ENCODE measurements at regions not wholly inside any gene's neighbourhood (a gene's known extent, or its start where the extent isn't known, plus 50 kb on each side); places are given as distances from the start of the nearest gene placed in this dataset.

DNA sequence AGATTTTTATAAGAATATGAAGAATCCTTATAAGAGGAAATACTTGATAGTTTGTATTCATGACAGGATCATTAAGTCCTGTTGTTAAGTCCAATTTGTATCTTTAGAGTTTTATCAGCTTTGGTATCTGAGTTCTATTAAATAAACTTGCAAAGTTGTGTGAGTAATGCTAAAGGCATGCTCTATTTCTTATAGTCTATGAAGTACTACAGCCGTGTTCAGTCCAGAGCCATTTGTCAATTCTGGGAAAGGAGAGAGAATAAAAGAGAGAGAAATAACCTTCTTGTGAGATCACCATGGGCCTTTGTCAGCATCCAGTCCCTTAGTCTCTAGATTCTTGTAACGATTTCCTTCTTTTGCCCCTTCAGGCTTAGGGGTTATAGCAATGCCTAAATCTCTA lies 181.2 kb upstream of the POU3F2 start:
- no peak for DNase-seq (ENCODE audit: low spot score)
- peaks cover 4% of the 10 kb centered on the region for H3K4me1 ChIP-seq
- no peaks in the 10 kb centered on the region for H3K27me3 ChIP-seq
- H3K27me3 Mint-ChIP-seq (ENCODE audit: insufficient read depth, low read depth) = no peaks in the 10 kb centered on the region
- no peaks in the 10 kb centered on the region for H3K9me3 Mint-ChIP-seq
- H3K36me3 ChIP-seq = no peaks in the 10 kb centered on the region
- no peak overlapping the region for H3K4me3 ChIP-seq
- H3K4me2 ChIP-seq = no peak overlapping the region
- H2AFZ ChIP-seq (replicated peaks) = no peak overlapping the region
- no peak overlapping the region for H3K4me3 Mint-ChIP-seq
- H3K27ac Mint-ChIP-seq = no peak overlapping the region
- no peaks in the 10 kb centered on the region for H3F3A ChIP-seq (ENCODE audit: low read depth)
- no peaks in the 10 kb centered on the region for H3K36me3 Mint-ChIP-seq
- no peaks in the 10 kb centered on the region for H4K20me1 ChIP-seq (ENCODE audit: low read depth)
- no peaks in the 10 kb centered on the region for H3K9me3 ChIP-seq (ENCODE audit: low read depth)
- peaks cover 41% of the 10 kb centered on the region for H3K4me1 Mint-ChIP-seq
- no peak overlapping the region for H3K9ac ChIP-seq
- H3K79me2 ChIP-seq (ENCODE audit: low read depth) = no peaks in the 10 kb centered on the region
- H3K27ac ChIP-seq = no peak overlapping the region
- TF ChIP-seq EZH2phosphoT487 (IDR thresholded peaks at IDR 0.05) = no peak
- TF ChIP-seq EZH2 (IDR thresholded peaks at IDR 0.05) = no peak

DNA sequence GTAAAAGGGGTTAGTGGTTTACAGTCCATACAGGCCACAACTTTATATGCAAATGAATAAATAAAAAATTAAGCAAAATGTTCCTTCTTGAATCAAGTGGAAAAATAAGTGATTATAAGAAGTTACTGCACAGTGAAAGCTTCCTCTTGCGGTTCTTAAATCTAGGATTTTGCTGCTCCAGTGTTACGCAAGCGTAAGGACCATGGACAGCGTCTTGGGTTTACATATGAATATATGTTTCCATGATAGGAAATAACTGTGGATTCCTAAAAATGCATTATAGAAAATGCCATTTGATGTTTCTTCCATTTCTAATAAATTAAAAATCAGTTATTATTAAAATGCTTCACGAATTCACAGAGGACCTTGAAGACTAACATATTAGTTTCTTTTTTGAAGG lies 176.6 kb upstream of the POU3F2 start:
- Histone ChIP-seq H3K9ac (no peak overlapping the region), H3F3A (ENCODE audit: low read depth) (no peaks in the 10 kb centered on the region), H4K20me1 (ENCODE audit: low read depth) (no peaks in the 10 kb centered on the region), H3K27me3 (no peaks in the 10 kb centered on the region), H3K4me2 (no peak overlapping the region), H3K4me1 (peaks cover 3% of the 10 kb centered on the region), H3K79me2 (ENCODE audit: low read depth) (no peaks in the 10 kb centered on the region), H3K27ac (no peak overlapping the region), H2AFZ (replicated peaks) (no peak overlapping the region), H3K9me3 (ENCODE audit: low read depth) (no peaks in the 10 kb centered on the region), H3K4me3 (no peak overlapping the region), H3K36me3 (no peaks in the 10 kb centered on the region)
- peak; percentile 80 for DNase-seq (ENCODE audit: low spot score)
- TF ChIP-seq, protein P1, sequence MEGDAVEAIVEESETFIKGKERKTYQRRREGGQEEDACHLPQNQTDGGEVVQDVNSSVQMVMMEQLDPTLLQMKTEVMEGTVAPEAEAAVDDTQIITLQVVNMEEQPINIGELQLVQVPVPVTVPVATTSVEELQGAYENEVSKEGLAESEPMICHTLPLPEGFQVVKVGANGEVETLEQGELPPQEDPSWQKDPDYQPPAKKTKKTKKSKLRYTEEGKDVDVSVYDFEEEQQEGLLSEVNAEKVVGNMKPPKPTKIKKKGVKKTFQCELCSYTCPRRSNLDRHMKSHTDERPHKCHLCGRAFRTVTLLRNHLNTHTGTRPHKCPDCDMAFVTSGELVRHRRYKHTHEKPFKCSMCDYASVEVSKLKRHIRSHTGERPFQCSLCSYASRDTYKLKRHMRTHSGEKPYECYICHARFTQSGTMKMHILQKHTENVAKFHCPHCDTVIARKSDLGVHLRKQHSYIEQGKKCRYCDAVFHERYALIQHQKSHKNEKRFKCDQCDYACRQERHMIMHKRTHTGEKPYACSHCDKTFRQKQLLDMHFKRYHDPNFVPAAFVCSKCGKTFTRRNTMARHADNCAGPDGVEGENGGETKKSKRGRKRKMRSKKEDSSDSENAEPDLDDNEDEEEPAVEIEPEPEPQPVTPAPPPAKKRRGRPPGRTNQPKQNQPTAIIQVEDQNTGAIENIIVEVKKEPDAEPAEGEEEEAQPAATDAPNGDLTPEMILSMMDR (IDR thresholded peaks at IDR 0.05) = no peak
- TF ChIP-seq EZH2phosphoT487 (IDR thresholded peaks at IDR 0.05) (no peak), EZH2 (IDR thresholded peaks at IDR 0.05) (no peak)
- Mint-ChIP-seq H3K4me3 (no peak overlapping the region), H3K27me3 (ENCODE audit: insufficient read depth, low read depth) (no peaks in the 10 kb centered on the region), H3K4me1 (peaks cover 11% of the 10 kb centered on the region), H3K36me3 (no peaks in the 10 kb centered on the region), H3K9me3 (no peaks in the 10 kb centered on the region), H3K27ac (no peak overlapping the region)

DNA sequence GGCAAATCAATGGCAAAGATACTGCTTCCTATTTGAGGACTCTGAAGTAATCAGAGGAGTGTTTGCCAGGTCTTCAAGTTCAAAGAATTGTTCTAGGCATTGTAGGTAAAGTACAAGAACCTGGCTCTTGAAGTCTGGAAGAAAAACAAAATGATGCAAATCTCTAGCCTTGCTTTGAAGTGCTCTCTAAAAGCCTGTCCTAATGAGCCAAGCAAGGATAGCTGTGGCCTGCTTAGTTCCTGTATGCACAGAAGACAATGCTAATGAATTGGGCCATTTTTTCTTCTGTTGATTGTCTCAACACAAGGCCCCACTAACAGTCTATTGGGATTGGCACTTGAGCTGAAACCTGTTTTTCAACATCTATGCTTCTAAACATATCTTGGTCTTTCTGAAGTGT lies 165.0 kb upstream of the POU3F2 start:
- H3K36me3 ChIP-seq = no peaks in the 10 kb centered on the region
- H3K27me3 ChIP-seq = no peaks in the 10 kb centered on the region
- H3K27ac Mint-ChIP-seq = no peak overlapping the region
- peaks cover 25% of the 10 kb centered on the region for H3K4me1 ChIP-seq
- peaks cover 35% of the 10 kb centered on the region for H3K4me1 Mint-ChIP-seq
- no peaks in the 10 kb centered on the region for H3K36me3 Mint-ChIP-seq
- no peak overlapping the region for H3K27ac ChIP-seq
- TF ChIP-seq EZH2 (IDR thresholded peaks at IDR 0.05) (no peak), EZH2phosphoT487 (IDR thresholded peaks at IDR 0.05) (no peak)
- TF ChIP-seq, protein P1 (IDR thresholded peaks at IDR 0.05) = no peak
- H3K9ac ChIP-seq = no peak overlapping the region
- no peaks in the 10 kb centered on the region for H3F3A ChIP-seq (ENCODE audit: low read depth)
- peaks cover 3% of the 10 kb centered on the region for H3K27me3 Mint-ChIP-seq (ENCODE audit: insufficient read depth, low read depth)
- H3K4me3 ChIP-seq = no peak overlapping the region
- no peaks in the 10 kb centered on the region for H3K9me3 ChIP-seq (ENCODE audit: low read depth)
- H3K4me3 Mint-ChIP-seq = no peak overlapping the region
- no peaks in the 10 kb centered on the region for H3K79me2 ChIP-seq (ENCODE audit: low read depth)
- no peak overlapping the region for H2AFZ ChIP-seq (replicated peaks)
- DNase-seq (ENCODE audit: low spot score) = peak; percentile 26
- peaks cover 4% of the 10 kb centered on the region for H3K9me3 Mint-ChIP-seq
- no peak overlapping the region for H3K4me2 ChIP-seq
- H4K20me1 ChIP-seq (ENCODE audit: low read depth) = no peaks in the 10 kb centered on the region

DNA sequence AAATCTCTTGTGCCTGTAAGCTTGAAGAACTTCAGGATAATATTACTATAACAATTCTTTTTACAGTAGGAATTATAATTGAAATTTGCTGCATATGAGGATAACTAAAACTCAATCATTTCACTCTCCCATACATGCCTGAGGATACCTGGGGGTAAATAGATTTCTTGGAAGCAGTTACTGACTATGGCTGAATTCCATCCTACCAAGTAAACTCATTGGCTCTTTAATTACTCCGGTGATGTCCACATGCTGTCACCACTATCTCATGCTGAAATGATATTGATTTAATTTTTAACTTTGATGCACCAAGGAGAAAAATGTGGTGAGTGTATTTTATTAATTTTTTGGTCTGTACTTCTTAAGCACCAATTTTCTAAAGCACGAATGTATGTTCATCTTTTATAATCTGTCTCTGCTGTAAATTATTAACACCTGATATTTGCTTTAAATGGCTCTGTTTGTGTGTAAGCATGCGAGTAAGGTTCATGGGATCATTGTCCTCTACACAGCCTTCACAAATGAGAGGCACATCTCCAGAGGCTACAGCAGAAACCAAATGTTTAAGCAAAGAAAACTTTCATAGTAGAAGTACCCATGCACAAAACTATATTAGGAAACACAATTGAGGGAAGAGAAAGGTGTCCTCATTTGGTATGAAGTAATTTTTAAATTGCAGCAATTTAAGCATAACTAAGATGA lies 164.2 kb upstream of the POU3F2 start:
- TF ChIP-seq EZH2phosphoT487 (IDR thresholded peaks at IDR 0.05) (no peak), EZH2 (IDR thresholded peaks at IDR 0.05) (no peak)
- TF ChIP-seq, protein P1 (IDR thresholded peaks at IDR 0.05) = no peak
- Mint-ChIP-seq H3K27ac (no peak overlapping the region), H3K4me3 (no peak overlapping the region), H3K9me3 (peaks cover 4% of the 10 kb centered on the region), H3K36me3 (no peaks in the 10 kb centered on the region), H3K4me1 (peaks cover 35% of the 10 kb centered on the region), H3K27me3 (ENCODE audit: insufficient read depth, low read depth) (peaks cover 3% of the 10 kb centered on the region)
- H4K20me1 ChIP-seq (ENCODE audit: low read depth) = no peaks in the 10 kb centered on the region
- no peak overlapping the region for H2AFZ ChIP-seq (replicated peaks)
- H3K27me3 ChIP-seq = no peaks in the 10 kb centered on the region
- H3K79me2 ChIP-seq (ENCODE audit: low read depth) = no peaks in the 10 kb centered on the region
- H3K4me2 ChIP-seq = no peak overlapping the region
- no peak overlapping the region for H3K4me3 ChIP-seq
- no peaks in the 10 kb centered on the region for H3F3A ChIP-seq (ENCODE audit: low read depth)
- H3K36me3 ChIP-seq = no peaks in the 10 kb centered on the region
- peaks cover 25% of the 10 kb centered on the region for H3K4me1 ChIP-seq
- H3K9ac ChIP-seq = no peak overlapping the region
- no peak for DNase-seq (ENCODE audit: low spot score)
- H3K27ac ChIP-seq = no peak overlapping the region
- H3K9me3 ChIP-seq (ENCODE audit: low read depth) = no peaks in the 10 kb centered on the region

All from neural progenitor cell (in vitro differentiated cells).